ENCODE measurements at regions not wholly inside any gene's neighbourhood (a gene's known extent, or its start where the extent isn't known, plus 50 kb on each side); places are given as distances from the start of the nearest gene placed in this dataset.

DNA sequence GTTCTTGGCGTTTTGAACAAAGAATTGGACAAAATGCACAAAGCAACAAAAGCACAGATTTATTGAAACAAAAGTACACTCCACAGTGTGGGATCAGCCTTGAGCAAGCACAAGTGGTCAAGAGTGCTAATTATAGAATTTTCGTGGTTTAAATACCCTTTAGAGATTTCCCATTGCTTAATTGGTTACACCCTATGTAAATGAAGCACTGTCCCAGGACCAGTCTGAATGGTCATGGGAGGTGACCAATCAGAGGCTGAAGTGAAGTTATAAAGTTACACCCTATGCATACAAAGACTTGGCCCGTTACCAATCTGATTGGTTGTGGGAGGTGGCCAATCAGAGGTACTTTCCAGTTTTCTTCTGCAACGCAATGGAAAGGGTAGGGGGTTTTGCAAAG lies 223.6 kb downstream of the CENPF start:
- TF ChIP-seq, protein P1, sequence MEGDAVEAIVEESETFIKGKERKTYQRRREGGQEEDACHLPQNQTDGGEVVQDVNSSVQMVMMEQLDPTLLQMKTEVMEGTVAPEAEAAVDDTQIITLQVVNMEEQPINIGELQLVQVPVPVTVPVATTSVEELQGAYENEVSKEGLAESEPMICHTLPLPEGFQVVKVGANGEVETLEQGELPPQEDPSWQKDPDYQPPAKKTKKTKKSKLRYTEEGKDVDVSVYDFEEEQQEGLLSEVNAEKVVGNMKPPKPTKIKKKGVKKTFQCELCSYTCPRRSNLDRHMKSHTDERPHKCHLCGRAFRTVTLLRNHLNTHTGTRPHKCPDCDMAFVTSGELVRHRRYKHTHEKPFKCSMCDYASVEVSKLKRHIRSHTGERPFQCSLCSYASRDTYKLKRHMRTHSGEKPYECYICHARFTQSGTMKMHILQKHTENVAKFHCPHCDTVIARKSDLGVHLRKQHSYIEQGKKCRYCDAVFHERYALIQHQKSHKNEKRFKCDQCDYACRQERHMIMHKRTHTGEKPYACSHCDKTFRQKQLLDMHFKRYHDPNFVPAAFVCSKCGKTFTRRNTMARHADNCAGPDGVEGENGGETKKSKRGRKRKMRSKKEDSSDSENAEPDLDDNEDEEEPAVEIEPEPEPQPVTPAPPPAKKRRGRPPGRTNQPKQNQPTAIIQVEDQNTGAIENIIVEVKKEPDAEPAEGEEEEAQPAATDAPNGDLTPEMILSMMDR (conservative IDR thresholded peaks at IDR 0.05; ENCODE audit: low read depth, low read length), result no peak
- TF ChIP-seq EZH2 (IDR thresholded peaks at IDR 0.05; ENCODE audit: borderline replicate concordance, low read depth, low read length, poor library complexity, severe bottlenecking), result no peak
